K562 (cell line): ENCODE measurements at regions not wholly inside any gene's neighbourhood (a gene's known extent, or its start where the extent isn't known, plus 50 kb on each side); places are given as distances from the start of the nearest gene placed in this dataset.
A peak's percentile ranks its signal among the peaks of the same experiment; 100 is the strongest.

Source experiments
- ATAC-seq: fragments of 200-7000 bp; cut with Tn5 transposase; 3 replicates; pipeline ENCODE4 v1.9.1; 2020; ENCODE audit warnings: moderate library complexity
- BruUV-seq: library from RNA; stranded (reverse); fragments of 400-500 nt; replicated peaks from 2 replicates; lab custom pipeline; 2021; lab: Mats Ljungman, UMichigan
- CTCF ChIA-PET: fragments of 300-600 bp; formaldehyde crosslinking; extraction: SDS; loops from one replicate; lab custom pipeline; 2021; ENCODE audit warnings: low intra/inter-chr PET ratio; lab: Yijun Ruan, JAX
- POLR2A ChIA-PET: fragments of 300-600, 350-650 bp; sonication (Branson Sonifier 250); formaldehyde crosslinking; extraction: SDS; loops from one replicate; lab custom pipeline; 2021; ENCODE audit warnings: antibody characterized with exemption, inconsistent platforms; lab: Yijun Ruan, JAX
- DNase-seq, 4 experiments: peaks; one replicate each; pipeline versions ENCODE4 v3.0.0 to v3.0.0-alpha.2; 2011 to 2018; ENCODE audit warnings: low spot score in 3 of 4, mixed read lengths in 3 of 4; ENCODE audit errors: extremely low read depth in 1 of 4
- FAIRE-seq: peaks from 2 replicates; lab custom pipeline; 2011; peaks lifted over from hg19 to GRCh38; lab: Jason Lieb, UNC
- H2AFZ ChIP-seq: 2 replicates; pipeline ENCODE4 v1.6.0; 2011; ENCODE audit warnings: low read depth, low read length, control low read depth, inconsistent platforms
- H3K27ac ChIP-seq: fragments of 200-600 bp; 3 replicates; pipeline ENCODE4 v1.8.0; 2011; ENCODE audit warnings: low read depth, mild to moderate bottlenecking, control low read depth, inconsistent platforms, low read length, moderate library complexity, mixed read lengths; ENCODE audit errors: extremely low read depth
- H3K27me3 ChIP-seq, 2 experiments: fragments of 300-600 bp in 1 of 2; 2 replicates in 1 of 2; 3 replicates in 1 of 2; pipeline versions ENCODE4 v1.6.0 to v1.8.0; 2011; ENCODE audit warnings: inconsistent platforms in 2 of 2, low read length in 2 of 2, mild to moderate bottlenecking in 1 of 2, mixed read lengths in 1 of 2, moderate library complexity in 1 of 2; ENCODE audit not compliant: control insufficient read depth in 2 of 2, insufficient read depth in 2 of 2
- H3K36me3 ChIP-seq: fragments of 300-600 bp; 3 replicates; pipeline ENCODE4 v1.8.0; 2011; ENCODE audit warnings: mild to moderate bottlenecking, low read length, inconsistent platforms; ENCODE audit not compliant: control insufficient read depth, insufficient read depth
- H3K4me1 ChIP-seq, 2 experiments: fragments of 200-600 bp in 1 of 2; replicated peaks in 1 of 2; 2 replicates in 1 of 2; 3 replicates in 1 of 2; pipeline versions ENCODE4 v1.5.1 to v1.8.0; 2011; ENCODE audit warnings: inconsistent platforms in 2 of 2, low read length in 2 of 2, mild to moderate bottlenecking in 1 of 2, mixed read lengths in 1 of 2, moderate library complexity in 1 of 2; ENCODE audit not compliant: control insufficient read depth in 2 of 2, insufficient read depth in 2 of 2
- H3K4me2 ChIP-seq: 2 replicates; pipeline ENCODE4 v1.6.1; 2011; ENCODE audit warnings: low read length, control low read depth, inconsistent platforms, mixed read lengths; ENCODE audit not compliant: insufficient read depth
- H3K4me3 ChIP-seq: fragments of 200-600 bp; sonication (generic), shearing (Covaris generic); 2 replicates; pipeline ENCODE4 v1.5.1; 2016; ENCODE audit warnings: control low read depth, inconsistent platforms
- H3K79me2 ChIP-seq: fragments of 200-600 bp; 3 replicates; pipeline ENCODE4 v1.8.0; 2011; ENCODE audit warnings: low read length, inconsistent platforms; ENCODE audit not compliant: control insufficient read depth, insufficient read depth
- H3K9ac ChIP-seq, 2 experiments: 2 replicates each; pipeline versions ENCODE4 v1.6.0 to v1.6.1; 2011; ENCODE audit warnings: low read depth in 2 of 2, low read length in 2 of 2, control low read depth in 1 of 2, inconsistent platforms in 1 of 2, mild to moderate bottlenecking in 1 of 2, mixed read lengths in 1 of 2; ENCODE audit not compliant: insufficient read depth in 1 of 2
- H3K9me1 ChIP-seq: one replicate; pipeline ENCODE4 v1.6.0; 2011; ENCODE audit warnings: inconsistent platforms, mild to moderate bottlenecking, low read length, moderate library complexity; ENCODE audit not compliant: control insufficient read depth, insufficient read depth
- H3K9me3 ChIP-seq: replicated peaks from 2 replicates; pipeline ENCODE4 v1.5.1; 2011; ENCODE audit warnings: low read depth, low read length, inconsistent platforms; ENCODE audit not compliant: control insufficient read depth, insufficient read depth
- H4K20me1 ChIP-seq: replicated peaks from 2 replicates; pipeline ENCODE4 v1.6.1; 2011; ENCODE audit warnings: low read length, inconsistent platforms, mixed read lengths; ENCODE audit not compliant: control insufficient read depth, insufficient read depth
- ARHGAP35 ChIP-seq: fragments of 450-650 bp; IDR thresholded peaks from 2 replicates; pipeline ENCODE4 v1.6.1; 2018; ENCODE audit not compliant: partially characterized antibody
- CBX8 ChIP-seq: fragments of 200-600 bp; sonication (generic); IDR thresholded peaks from 2 replicates; pipeline ENCODE4 v1.6.1; 2012; ENCODE audit warnings: borderline replicate concordance, mixed run types, low read depth, mild to moderate bottlenecking, moderate library complexity, mixed read lengths, low read length, control low read depth, inconsistent platforms; ENCODE audit not compliant: poor library complexity, severe bottlenecking; ENCODE audit errors: extremely low read depth
- CTCF ChIP-seq, 3 experiments: IDR thresholded peaks in 2 of 3; conservative IDR thresholded peaks in 1 of 3; 2 replicates each; pipeline ENCODE4 v1.5.1; 2011 to 2012; ENCODE audit warnings: low read length in 3 of 3, mild to moderate bottlenecking in 3 of 3, control low read depth in 2 of 3, improper control_type of control experiment in 1 of 3, inconsistent platforms in 1 of 3, low read depth in 1 of 3, mixed read lengths in 1 of 3, moderate library complexity in 1 of 3; ENCODE audit not compliant: insufficient read depth in 2 of 3
- HDAC6 ChIP-seq: IDR thresholded peaks from 2 replicates; pipeline ENCODE4 v1.6.1; 2012; ENCODE audit warnings: low read depth, mild to moderate bottlenecking, control low read depth, inconsistent platforms, low read length, moderate library complexity
- HMG20A ChIP-seq: fragments of 450-650 bp; formaldehyde crosslinking; conservative IDR thresholded peaks from 2 replicates; pipeline ENCODE4 v1.4.0; 2020; ENCODE audit warnings: mild to moderate bottlenecking, mixed read lengths
- MCM5 ChIP-seq: fragments of 450-650 bp; IDR thresholded peaks from 2 replicates; pipeline ENCODE4 v1.6.1; 2016; ENCODE audit warnings: low read depth
- NONO ChIP-seq, 2 experiments: fragments of 200-400 bp in 1 of 2; fragments of 450-650 bp in 1 of 2; formaldehyde crosslinking in 1 of 2; IDR thresholded peaks; 2 replicates each; pipeline ENCODE4 v1.6.1; 2017; ENCODE audit warnings: low read depth in 2 of 2, mild to moderate bottlenecking in 2 of 2, moderate library complexity in 2 of 2, low read length in 1 of 2
- PHF8 ChIP-seq: fragments of 200-600 bp; sonication (generic); IDR thresholded peaks from 2 replicates; pipeline ENCODE4 v1.6.1; 2012; ENCODE audit warnings: mixed run types, mild to moderate bottlenecking, inconsistent platforms, low read length, moderate library complexity, borderline replicate concordance
- POLR2AphosphoS2 ChIP-seq: IDR thresholded peaks from 2 replicates; pipeline ENCODE4 v1.6.1; 2012; ENCODE audit warnings: low read length, improper control_type of control experiment
- RAD21 ChIP-seq, 2 experiments: fragments of 250-450 bp in 1 of 2; fragments of 450-650 bp in 1 of 2; sonication (Bioruptor Pico) in 1 of 2; formaldehyde crosslinking in 1 of 2; IDR thresholded peaks in 1 of 2; conservative IDR thresholded peaks in 1 of 2; 2 replicates each; pipeline versions ENCODE4 v1.4.0 to v1.8.0; 2020 to 2022; ENCODE audit warnings: mild to moderate bottlenecking in 2 of 2, moderate library complexity in 1 of 2
- SMC3 ChIP-seq: conservative IDR thresholded peaks from 2 replicates; pipeline ENCODE4 v1.6.1; 2011; ENCODE audit warnings: low read depth, low read length, improper control_type of control experiment; ENCODE audit not compliant: insufficient read depth
- ZNF592 ChIP-seq: fragments of 450-650 bp; IDR thresholded peaks from 2 replicates; pipeline ENCODE4 v1.6.1; 2017; ENCODE audit warnings: antibody characterized with exemption, mild to moderate bottlenecking
- WGBS: fragments of 100-300 bp; shearing (Covaris generic); methylation state at CpG from one replicate; pipeline ENCODE4 v1.1.6; 2016; ENCODE audit warnings: low coverage, mixed read lengths; ENCODE audit not compliant: insufficient coverage; ENCODE audit errors: missing lambda C conversion rate; 5-methylcytosine and 5-hydroxymethylcytosine counted together
- in situ Hi-C: fragments of 300-500 bp; cut with MboI; formaldehyde crosslinking; loops from 4 replicates; pipeline ENCODE4 v1.15.0; 2018; ENCODE audit warnings: inconsistent platforms, mixed read lengths
- intact Hi-C: fragments of 100-400 bp; cut with micrococcal nuclease; formaldehyde crosslinking; loops from 2 replicates; pipeline ENCODE4 v1.14.2; 2022

- Histone ChIP-seq H3K27me3 (no peaks in the 10 kb centered on the region; a peak in 1 of 5 replicates), H3K79me2 (no peaks in the 10 kb centered on the region), H3K4me2 (no peak overlapping the region), H3K4me3 (no peak overlapping the region), H3K9me1 (no peaks in the 10 kb centered on the region), H3K9ac (no peak overlapping the region), H3K27ac (no peak overlapping the region), H3K4me1 (no peaks in the 10 kb centered on the region; a peak in 1 of 5 replicates), H3K9me3 (no peaks in the 10 kb centered on the region), H2AFZ (no peak overlapping the region), H3K36me3 (no peaks in the 10 kb centered on the region), H4K20me1 (no peaks in the 10 kb centered on the region)
- intact Hi-C loops: no loop called here
- WGBS: 0% methylated on average over 2 of the region's 2 CpGs
- peak; percentile 58 for FAIRE-seq
- DNase-seq: peak; percentile 10 to 43 (median 26)
- in situ Hi-C loops: no loop called here
- POLR2A ChIA-PET: interaction anchor here (1.2 kb wide), 1 partner anchor 158 kb away, joined by 3 read pairs; no protein-coding TSS in a partner anchor
- ATAC-seq: peak; percentile 48; the same call in 1 of the 3 replicates
- CTCF ChIA-PET: no interaction called here
- BruUV-seq: no TSS peak
- TF ChIP-seq NONO (IDR thresholded peaks at IDR 0.05; ENCODE audit: low read depth in 2 of 2, low read length in 1 of 2) (no peak), ARHGAP35 (no peak), PHF8 (no peak), ZNF592 (no peak), MCM5 (no peak), POLR2AphosphoS2 (no peak), CBX8 (no peak), SMC3 (0 out of 2 replicates have a peak, but pooled peaks have one; percentile 20), HDAC6 (no peak), CTCF (IDR thresholded peaks at IDR 0.05 in 2 of 3, conservative IDR thresholded peaks at IDR 0.05 in 1 of 3; ENCODE audit: insufficient read depth in 2 of 3, low read depth in 1 of 3, low read length in 3 of 3) (peak; percentile 34 to 60 (median 39); a peak in 4 of 6 replicates), RAD21 (CRISPR knock-in tag; conservative IDR thresholded peaks at IDR 0.05 in 1 of 2, IDR thresholded peaks at IDR 0.05 in 1 of 2) (peak in 1 of 2 experiments; percentile 47; a peak in 3 of 4 replicates), HMG20A (no peak)
These were observed 138.9 kb upstream of the NABP1 start for GRCh38 chr2:191539068-191539467.
